ENCODE measurements at regions not wholly inside any gene's neighbourhood (a gene's known extent, or its start where the extent isn't known, plus 50 kb on each side); places are given as distances from the start of the nearest gene placed in this dataset.
A peak's percentile ranks its signal among the peaks of the same experiment; 100 is the strongest.

GRCh38 chr5:154690488-154690887 is 64.7 kb upstream of the LARP1 start:
- no peak overlapping the region for H3K4me3 ChIP-seq (ENCODE audit: low read depth, low read length)
- TF ChIP-seq CTCF (IDR thresholded peaks at IDR 0.05; ENCODE audit: borderline replicate concordance, insufficient read depth, low read depth, low read length): no peak

- TF ChIP-seq CTCF (IDR thresholded peaks at IDR 0.05; ENCODE audit: borderline replicate concordance, insufficient read depth, low read depth, low read length): no peak
- no peak overlapping the region for H3K4me3 ChIP-seq (ENCODE audit: low read depth, low read length)
Observed at GRCh38 chr5:154686490-154686889, 68.7 kb upstream of the LARP1 start.

GRCh38 chr5:154683101-154683880 is 71.9 kb upstream of the LARP1 start:
- TF ChIP-seq CTCF (IDR thresholded peaks at IDR 0.05; ENCODE audit: borderline replicate concordance, insufficient read depth, low read depth, low read length): no peak
- H3K4me3 ChIP-seq (ENCODE audit: low read depth, low read length): peak overlapping the region; percentile 51

GRCh38 chr5:154679501-154679900 is 75.7 kb upstream of the LARP1 start:
- no peak overlapping the region for H3K4me3 ChIP-seq (ENCODE audit: low read depth, low read length)
- TF ChIP-seq CTCF (IDR thresholded peaks at IDR 0.05; ENCODE audit: borderline replicate concordance, insufficient read depth, low read depth, low read length): no peak

- H3K4me3 ChIP-seq (ENCODE audit: low read depth, low read length): no peak overlapping the region
- no peak for TF ChIP-seq CTCF (IDR thresholded peaks at IDR 0.05; ENCODE audit: borderline replicate concordance, insufficient read depth, low read depth, low read length)
Observed at GRCh38 chr5:154677921-154678320, 77.3 kb upstream of the LARP1 start.

- TF ChIP-seq CTCF (IDR thresholded peaks at IDR 0.05; ENCODE audit: borderline replicate concordance, insufficient read depth, low read depth, low read length): no peak
- no peak overlapping the region for H3K4me3 ChIP-seq (ENCODE audit: low read depth, low read length)
Observed at GRCh38 chr5:154676508-154676907, 78.7 kb upstream of the LARP1 start.

GRCh38 chr5:154674029-154674428 is 81.1 kb upstream of the LARP1 start:
- H3K4me3 ChIP-seq (ENCODE audit: low read depth, low read length): no peak overlapping the region
- no peak for TF ChIP-seq CTCF (IDR thresholded peaks at IDR 0.05; ENCODE audit: borderline replicate concordance, insufficient read depth, low read depth, low read length)
